ENCODE measurements at regions not wholly inside any gene's neighbourhood (a gene's known extent, or its start where the extent isn't known, plus 50 kb on each side); places are given as distances from the start of the nearest gene placed in this dataset.

GRCh38 chr4:58275856-58276255, 1165.7 kb upstream of the IGFBP7 start:
- Histone ChIP-seq H3K4me1 (no peaks in the 10 kb centered on the region), H3K4me3 (no peak overlapping the region), H3K27me3 (no peaks in the 10 kb centered on the region), H3K9me3 (no peaks in the 10 kb centered on the region), H3K36me3 (no peaks in the 10 kb centered on the region), H3K27ac (no peak overlapping the region)
- WGBS, 2 donors (ENCODE audit: low coverage in 1 of 2): 55 to 75% methylated on average over 1 of the region's 1 CpG
- no peak for DNase-seq
- intact Hi-C loops (cut with DNase I; ENCODE audit: low total_unique reads) (no loop called here), in situ Hi-C loops (cut with MboI; ENCODE audit: low pct_ligation_motif_present in 1 of 4, low pct_unique_long_range_greater_than_20kb in 1 of 4, low sequenced_read_pairs in 3 of 4) (no loop called here)
- TF ChIP-seq CTCF (IDR thresholded peaks at IDR 0.05): no peak
- TF ChIP-seq POLR2AphosphoS5 (IDR thresholded peaks at IDR 0.05): no peak
- no peak for TF ChIP-seq POLR2A (IDR thresholded peaks at IDR 0.05)
- no peak for TF ChIP-seq EP300 (IDR thresholded peaks at IDR 0.05; ENCODE audit: low read depth)

GRCh38 chr4:58274553-58274952, 1164.4 kb upstream of the IGFBP7 start:
- no peak overlapping the region for H3K27ac ChIP-seq
- H3K4me3 ChIP-seq: no peak overlapping the region
- no peaks in the 10 kb centered on the region for H3K36me3 ChIP-seq
- DNase-seq: no peak
- TF ChIP-seq POLR2AphosphoS5 (IDR thresholded peaks at IDR 0.05): no peak
- TF ChIP-seq POLR2A (IDR thresholded peaks at IDR 0.05): no peak
- TF ChIP-seq EP300 (IDR thresholded peaks at IDR 0.05; ENCODE audit: low read depth): no peak
- TF ChIP-seq CTCF (IDR thresholded peaks at IDR 0.05): no peak
- in situ Hi-C loops (cut with MboI; ENCODE audit: low pct_ligation_motif_present in 1 of 4, low pct_unique_long_range_greater_than_20kb in 1 of 4, low sequenced_read_pairs in 3 of 4) (no loop called here), intact Hi-C loops (cut with DNase I; ENCODE audit: low total_unique reads) (no loop called here)
- H3K4me1 ChIP-seq: no peaks in the 10 kb centered on the region
- H3K27me3 ChIP-seq: no peaks in the 10 kb centered on the region
- no peaks in the 10 kb centered on the region for H3K9me3 ChIP-seq
- WGBS, 2 donors (ENCODE audit: low coverage in 1 of 2): 80 to 100% methylated on average over 1 to 5 of the region's 5 CpGs

GRCh38 chr4:58272311-58272710, 1162.1 kb upstream of the IGFBP7 start:
- Histone ChIP-seq H3K27me3 (no peaks in the 10 kb centered on the region), H3K4me3 (no peak overlapping the region), H3K27ac (no peak overlapping the region), H3K36me3 (no peaks in the 10 kb centered on the region), H3K9me3 (no peaks in the 10 kb centered on the region), H3K4me1 (no peaks in the 10 kb centered on the region)
- intact Hi-C loops (cut with DNase I; ENCODE audit: low total_unique reads): no loop called here
- TF ChIP-seq CTCF (IDR thresholded peaks at IDR 0.05) (no peak), POLR2A (IDR thresholded peaks at IDR 0.05) (no peak), EP300 (IDR thresholded peaks at IDR 0.05; ENCODE audit: low read depth) (no peak), POLR2AphosphoS5 (IDR thresholded peaks at IDR 0.05) (no peak)
- WGBS, 2 donors (ENCODE audit: low coverage in 1 of 2): 89% methylated on average over 1 of the region's 1 CpG; no CpG with 5 or more reads in 1 of the 2 donors
- in situ Hi-C loops (cut with MboI; ENCODE audit: low pct_ligation_motif_present in 1 of 4, low pct_unique_long_range_greater_than_20kb in 1 of 4, low sequenced_read_pairs in 3 of 4): no loop called here
- DNase-seq: no peak

DNA sequence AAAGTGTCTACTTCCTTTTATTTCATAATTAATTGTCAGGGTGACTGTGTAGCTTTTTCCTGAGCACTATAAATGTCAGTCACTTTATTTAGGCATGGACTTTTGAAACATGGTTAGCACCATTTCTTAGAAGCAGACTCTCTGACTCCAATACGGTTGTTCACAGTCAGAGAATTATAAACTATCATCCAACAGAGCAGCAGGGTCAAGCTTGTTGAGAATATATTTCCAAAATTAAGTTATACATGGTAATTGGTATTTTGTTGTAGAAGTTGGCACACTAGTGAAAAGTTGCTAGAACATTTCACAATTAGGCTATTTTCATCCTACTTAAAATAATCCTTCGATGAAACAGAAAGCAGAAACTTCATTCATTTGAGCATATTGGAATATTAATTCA, 1155.5 kb upstream of the IGFBP7 start:
- in situ Hi-C loops (cut with MboI; ENCODE audit: low pct_ligation_motif_present in 1 of 4, low pct_unique_long_range_greater_than_20kb in 1 of 4, low sequenced_read_pairs in 3 of 4): no loop called here
- no peaks in the 10 kb centered on the region for H3K9me3 ChIP-seq
- H3K36me3 ChIP-seq: no peaks in the 10 kb centered on the region
- DNase-seq: no peak
- H3K4me3 ChIP-seq: no peak overlapping the region
- no peaks in the 10 kb centered on the region for H3K27me3 ChIP-seq
- no peaks in the 10 kb centered on the region for H3K4me1 ChIP-seq
- intact Hi-C loops (cut with DNase I; ENCODE audit: low total_unique reads): no loop called here
- WGBS, 2 donors (ENCODE audit: low coverage in 1 of 2): 54 to 58% methylated on average over 2 of the region's 2 CpGs
- TF ChIP-seq CTCF (IDR thresholded peaks at IDR 0.05) (no peak), EP300 (IDR thresholded peaks at IDR 0.05; ENCODE audit: low read depth) (no peak), POLR2A (IDR thresholded peaks at IDR 0.05) (no peak), POLR2AphosphoS5 (IDR thresholded peaks at IDR 0.05) (no peak)
- no peak overlapping the region for H3K27ac ChIP-seq

Data from transverse colon (tissue), 4 donors.